ENCODE measurements at regions not wholly inside any gene's neighbourhood (a gene's known extent, or its start where the extent isn't known, plus 50 kb on each side); places are given as distances from the start of the nearest gene placed in this dataset.

GRCh38 chr6:40753675-40754448, 166.7 kb upstream of the LRFN2 start:
- no peak for DNase-seq (ENCODE audit: low read depth)
- H3K4me3 ChIP-seq (ENCODE audit: control insufficient read depth, low read depth, low read length): no peak overlapping the region
- no peak for TF ChIP-seq CTCF (conservative IDR thresholded peaks at IDR 0.05; ENCODE audit: control insufficient read depth, insufficient read depth, low read depth, low read length)

- H3K4me3 ChIP-seq (ENCODE audit: control insufficient read depth, low read depth, low read length): no peak overlapping the region
- DNase-seq (ENCODE audit: low read depth): no peak
- TF ChIP-seq CTCF (conservative IDR thresholded peaks at IDR 0.05; ENCODE audit: control insufficient read depth, insufficient read depth, low read depth, low read length): no peak
Observed at GRCh38 chr6:40753048-40753447, 165.9 kb upstream of the LRFN2 start.

- no peak for TF ChIP-seq CTCF (conservative IDR thresholded peaks at IDR 0.05; ENCODE audit: control insufficient read depth, insufficient read depth, low read depth, low read length)
- DNase-seq (ENCODE audit: low read depth): no peak
- H3K4me3 ChIP-seq (ENCODE audit: control insufficient read depth, low read depth, low read length): no peak overlapping the region
Observed at GRCh38 chr6:40744835-40745234, 157.7 kb upstream of the LRFN2 start.

- H3K4me3 ChIP-seq (ENCODE audit: control insufficient read depth, low read depth, low read length): no peak overlapping the region
- DNase-seq (ENCODE audit: low read depth): no peak
- TF ChIP-seq CTCF (conservative IDR thresholded peaks at IDR 0.05; ENCODE audit: control insufficient read depth, insufficient read depth, low read depth, low read length): no peak
Observed at GRCh38 chr6:40743690-40744446, 156.7 kb upstream of the LRFN2 start.

- DNase-seq (ENCODE audit: low read depth): no peak
Observed at GRCh38 chr6:40743226-40743625, 156.1 kb upstream of the LRFN2 start.

GRCh38 chr6:40740518-40740917, 153.4 kb upstream of the LRFN2 start:
- no peak overlapping the region for H3K4me3 ChIP-seq (ENCODE audit: control insufficient read depth, low read depth, low read length)
- DNase-seq (ENCODE audit: low read depth): no peak
- no peak for TF ChIP-seq CTCF (conservative IDR thresholded peaks at IDR 0.05; ENCODE audit: control insufficient read depth, insufficient read depth, low read depth, low read length)

More at GRCh38 chr6:40743226-40743625, 156.1 kb upstream of the LRFN2 start:
- TF ChIP-seq CTCF (conservative IDR thresholded peaks at IDR 0.05; ENCODE audit: control insufficient read depth, insufficient read depth, low read depth, low read length): no peak
- no peak overlapping the region for H3K4me3 ChIP-seq (ENCODE audit: control insufficient read depth, low read depth, low read length)

All from fibroblast of mammary gland (primary cell).